Effector CD4-positive, alpha-beta T cell (primary cell): ENCODE measurements at regions not wholly inside any gene's neighbourhood (a gene's known extent, or its start where the extent isn't known, plus 50 kb on each side); places are given as distances from the start of the nearest gene placed in this dataset.

Experiments
- DNase-seq: peaks from one replicate; pipeline ENCODE4 v3.0.0-alpha.2; 2020

DNA sequence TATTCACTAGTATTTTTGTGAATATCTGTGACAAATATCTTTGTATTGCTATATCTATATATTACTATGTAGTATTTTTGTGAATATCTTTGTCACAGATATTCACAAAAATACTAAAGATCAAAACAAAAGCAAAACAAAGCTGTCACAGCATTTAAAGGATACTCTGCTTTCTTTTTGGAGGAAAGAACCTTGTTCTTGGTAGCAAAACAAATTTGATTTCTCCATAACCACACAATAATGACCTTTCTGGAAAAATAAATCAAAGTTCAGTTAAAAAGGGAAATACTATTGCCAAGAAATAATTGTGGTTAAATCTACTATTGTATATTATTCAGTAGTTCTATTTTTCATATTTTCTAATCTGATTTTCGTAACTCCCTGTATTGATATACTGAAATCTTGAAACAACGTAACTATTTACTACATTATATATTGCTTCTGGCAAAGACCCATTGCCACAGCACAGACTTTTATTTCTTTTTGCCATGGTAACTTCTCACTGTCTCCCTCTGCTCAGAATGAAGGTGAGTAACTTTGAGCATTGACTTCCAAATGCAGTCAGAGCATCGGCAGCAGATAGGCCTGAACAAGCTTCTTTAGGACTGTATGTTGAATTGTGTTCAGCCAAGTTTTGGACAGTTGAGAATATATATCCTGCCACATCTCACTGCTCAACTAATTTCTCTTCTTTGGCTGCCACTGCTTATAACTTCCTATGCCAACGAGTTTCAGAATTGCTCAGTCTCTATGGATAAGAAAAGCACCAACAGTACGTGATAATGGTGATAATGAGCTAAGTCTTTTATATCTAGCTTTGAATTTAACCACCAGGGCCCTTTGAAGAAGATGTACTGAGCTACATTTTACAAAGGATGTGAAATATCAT, 1097.2 kb upstream of the GJE1 start:
- no peak for DNase-seq

DNA sequence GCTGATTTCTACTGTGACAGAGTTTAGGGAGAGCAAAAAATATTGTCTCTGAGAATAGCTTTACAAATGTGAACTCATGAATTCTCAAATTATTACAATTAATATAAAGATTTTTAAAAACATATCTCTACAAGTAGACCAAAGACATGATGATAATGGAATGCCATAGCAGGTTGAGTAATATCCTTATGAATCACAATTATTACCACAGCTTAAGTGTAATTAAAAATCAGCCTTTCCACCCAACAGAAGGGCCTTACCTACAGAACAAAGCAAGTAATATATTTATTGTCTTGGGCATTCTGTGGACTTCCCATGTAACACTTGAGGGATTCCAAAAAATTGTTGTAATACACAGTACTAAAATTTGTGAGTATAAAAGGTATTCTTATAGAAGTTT, 1099.6 kb upstream of the GJE1 start:
- DNase-seq = no peak

DNA sequence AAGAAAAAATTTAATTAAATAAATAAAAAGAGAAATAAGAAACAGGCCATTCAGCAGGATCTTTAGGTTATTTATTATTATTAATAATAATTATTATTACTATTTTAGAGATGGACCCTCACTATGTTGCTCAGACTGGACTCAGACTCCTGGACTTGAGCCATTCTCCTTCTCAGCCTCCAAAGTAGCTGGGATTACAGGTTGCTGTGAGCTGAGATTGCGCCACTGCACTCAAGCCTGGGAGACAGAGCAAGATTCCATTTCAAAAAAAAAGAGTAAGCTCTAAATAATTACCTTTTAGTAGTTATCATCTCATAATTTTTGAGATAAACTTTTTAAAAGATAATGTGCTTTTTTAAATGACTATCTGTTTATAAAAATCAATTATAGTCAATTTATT, 1102.8 kb upstream of the GJE1 start:
- no peak for DNase-seq

DNA sequence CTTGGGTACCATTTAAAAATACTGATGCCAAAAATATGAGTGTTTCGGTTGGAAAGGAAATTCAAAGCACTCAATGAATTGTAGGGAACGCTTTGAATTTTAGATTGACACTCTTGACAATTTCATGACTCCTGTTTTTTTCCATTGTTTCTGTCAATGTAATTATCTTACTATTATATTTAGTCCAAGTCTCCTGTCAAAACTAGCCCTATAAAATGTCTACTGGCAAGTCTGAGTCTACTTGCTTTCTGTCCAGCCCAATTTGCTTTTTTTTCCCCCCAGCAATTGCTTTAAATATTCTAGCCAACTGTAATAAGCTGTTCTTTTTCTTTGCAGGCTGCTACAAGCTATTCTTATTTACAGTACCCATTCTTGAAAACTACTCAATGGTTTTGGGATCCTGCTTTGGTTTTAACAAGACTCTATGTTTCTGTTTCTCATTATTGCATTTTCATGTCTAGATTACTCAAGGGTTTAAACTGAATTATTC, 1103.9 kb upstream of the GJE1 start:
- DNase-seq = no peak

DNA sequence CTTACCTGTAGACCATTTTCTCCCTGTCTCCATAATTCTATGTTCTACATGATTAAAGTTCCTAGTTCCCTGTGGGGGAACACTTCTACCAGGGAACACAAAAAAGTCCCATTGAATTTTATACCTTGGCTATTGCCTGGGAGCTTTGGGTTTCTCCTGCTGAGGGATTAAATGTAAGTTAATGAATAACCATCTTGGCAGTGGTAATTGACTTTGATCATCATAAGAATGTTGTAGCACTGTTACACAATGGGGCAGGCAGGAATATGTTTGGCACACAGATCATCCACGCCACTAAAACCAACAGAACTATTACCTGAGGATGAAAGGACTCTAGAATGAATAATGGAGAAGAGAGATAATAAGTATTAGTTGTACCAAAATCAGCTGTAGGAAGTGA, 1106.2 kb upstream of the GJE1 start:
- no peak for DNase-seq

DNA sequence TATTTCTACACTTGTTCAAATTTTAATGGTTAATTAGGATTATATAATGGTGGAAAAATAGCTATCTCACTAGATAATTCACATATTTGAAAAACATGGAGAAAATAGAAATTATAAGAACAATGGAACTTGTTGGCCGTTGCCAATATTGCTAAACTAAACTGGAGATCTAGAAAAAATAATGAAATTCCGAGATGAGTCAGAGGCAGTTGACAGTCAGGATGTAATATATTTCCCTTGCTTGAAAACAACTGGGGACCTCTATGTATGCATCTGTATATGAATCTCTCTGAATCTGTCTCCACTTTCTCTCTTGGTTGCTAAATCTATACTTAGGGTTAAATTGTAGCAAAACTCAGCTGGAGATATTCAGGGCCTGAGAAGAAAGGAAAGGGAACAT, 1108.2 kb upstream of the GJE1 start:
- DNase-seq = no peak

DNA sequence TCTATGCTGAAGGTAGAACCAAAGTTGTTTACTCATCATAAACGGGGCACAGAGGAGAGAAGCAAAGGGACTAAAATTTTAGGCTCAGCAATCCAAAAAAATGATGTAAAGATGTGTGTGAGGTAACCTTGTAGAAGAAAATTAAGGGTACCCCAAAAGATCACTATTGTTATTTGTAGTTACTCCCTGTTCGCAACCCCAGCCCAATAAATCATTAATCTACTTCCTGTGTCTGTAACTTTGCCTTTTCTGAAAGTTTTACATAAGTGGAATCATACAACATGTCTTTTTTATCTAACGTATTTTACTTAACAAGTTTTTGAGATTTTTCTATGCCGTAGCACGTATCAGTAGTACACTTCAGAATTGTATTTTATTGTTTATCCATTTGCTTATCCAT, 1114.8 kb upstream of the GJE1 start:
- DNase-seq = no peak

DNA sequence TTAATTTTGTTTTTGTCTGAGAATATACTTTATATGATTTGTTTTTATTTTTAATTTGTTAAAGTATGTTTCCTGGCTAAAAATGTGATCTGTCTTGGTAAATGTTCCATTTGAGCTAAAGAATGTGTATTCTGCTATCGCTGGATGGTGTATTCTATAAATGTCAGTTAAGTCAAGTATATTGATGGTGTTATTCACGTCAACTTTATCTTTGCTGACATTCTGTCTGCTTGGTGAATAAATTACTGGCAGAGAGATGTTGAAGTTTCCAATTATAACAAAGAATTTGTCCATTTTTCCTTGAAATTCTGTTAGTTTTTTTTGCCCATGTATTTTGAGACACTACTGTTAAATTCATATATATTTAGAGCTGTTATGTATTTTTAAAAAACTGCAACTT, 1131.8 kb upstream of the GJE1 start:
- DNase-seq = no peak

DNA sequence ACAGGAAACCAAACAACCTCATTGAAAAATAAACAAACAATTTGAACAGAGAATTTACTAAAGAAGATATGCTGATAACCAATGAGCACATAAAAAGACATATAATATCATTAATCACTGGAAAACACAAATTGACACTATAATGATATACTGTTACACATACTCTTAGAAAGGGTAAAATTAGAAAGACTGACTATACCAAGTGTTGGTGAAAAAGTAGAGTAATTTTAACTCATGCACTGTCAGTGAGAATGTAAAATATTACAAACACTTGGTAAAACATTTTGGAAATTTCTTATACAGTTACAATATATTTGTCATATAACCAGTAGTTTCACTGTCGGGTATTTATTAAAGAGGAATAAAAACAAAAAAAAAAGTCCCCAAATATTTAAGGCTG, 1139.2 kb upstream of the GJE1 start:
- no peak for DNase-seq

DNA sequence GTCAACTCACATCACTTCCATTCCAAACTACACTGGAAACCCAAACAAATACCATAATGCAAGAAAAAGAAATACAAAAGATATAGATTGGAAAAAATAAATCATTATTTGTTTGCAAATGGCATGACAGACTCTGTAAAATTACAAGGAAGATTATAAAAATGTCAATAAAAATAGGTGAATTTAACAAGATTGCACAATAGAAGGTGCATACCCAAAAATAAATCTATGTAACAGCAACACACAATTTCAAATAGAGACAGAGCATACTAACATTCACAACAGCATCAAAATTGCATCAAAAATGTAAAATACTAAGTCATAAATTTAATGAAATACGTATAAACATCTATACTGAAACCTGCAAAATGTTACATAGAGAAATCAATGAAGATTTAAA, 1140.0 kb upstream of the GJE1 start:
- DNase-seq = no peak

DNA sequence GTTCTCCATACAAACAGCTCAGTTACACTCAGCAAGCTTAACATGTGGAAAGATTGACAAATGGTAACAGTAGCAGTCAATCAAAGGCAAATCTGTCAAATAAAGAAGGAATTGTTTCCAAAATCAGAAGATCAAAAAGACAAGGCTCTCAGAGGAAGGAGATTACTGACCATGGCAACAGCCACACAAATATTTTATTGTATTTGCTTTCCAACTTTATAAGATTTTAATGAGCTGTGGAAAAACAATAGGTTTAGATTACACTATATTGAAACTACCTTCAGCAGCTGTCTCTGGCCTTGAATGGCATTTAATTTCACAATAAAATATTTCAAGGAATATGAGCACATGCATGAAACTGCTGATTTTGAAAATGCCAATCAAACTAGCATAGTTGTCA, 1143.9 kb upstream of the GJE1 start:
- DNase-seq = no peak

DNA sequence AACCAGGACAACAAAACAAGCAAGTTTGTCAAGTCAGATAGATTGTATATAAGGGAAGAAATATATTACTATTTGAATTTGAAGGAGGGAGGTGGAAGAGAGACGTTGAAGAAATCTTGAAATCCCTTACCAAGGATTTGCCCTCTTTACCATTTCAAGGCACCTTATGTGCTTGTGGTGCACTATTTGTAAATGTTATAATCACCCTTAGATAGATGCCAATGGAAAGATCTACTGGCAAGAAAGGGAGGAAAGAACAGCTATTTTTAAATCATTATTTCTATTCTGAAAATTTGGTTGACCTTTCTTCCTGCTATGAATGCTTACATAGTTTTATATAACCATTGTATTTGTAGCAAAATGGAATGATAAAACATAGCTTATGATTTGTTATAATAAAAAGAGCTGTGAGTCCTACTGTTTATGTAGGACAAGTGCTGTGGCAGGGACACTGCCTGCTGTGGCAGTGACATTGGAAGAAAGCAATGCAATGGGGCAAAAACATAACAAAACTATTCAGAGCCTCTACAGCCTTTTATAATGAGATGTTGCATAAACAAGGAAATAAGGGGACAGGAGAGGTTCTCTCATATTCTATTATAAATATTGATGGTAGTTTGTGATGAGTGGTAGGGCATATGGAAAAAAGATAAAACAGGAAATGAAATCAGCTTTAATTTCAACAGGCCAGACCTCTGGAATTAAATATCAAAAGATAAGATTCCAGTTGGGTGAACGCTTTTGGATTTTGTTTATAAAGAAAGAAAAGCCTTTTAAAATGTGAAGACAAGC, 1145.2 kb upstream of the GJE1 start:
- no peak for DNase-seq

DNA sequence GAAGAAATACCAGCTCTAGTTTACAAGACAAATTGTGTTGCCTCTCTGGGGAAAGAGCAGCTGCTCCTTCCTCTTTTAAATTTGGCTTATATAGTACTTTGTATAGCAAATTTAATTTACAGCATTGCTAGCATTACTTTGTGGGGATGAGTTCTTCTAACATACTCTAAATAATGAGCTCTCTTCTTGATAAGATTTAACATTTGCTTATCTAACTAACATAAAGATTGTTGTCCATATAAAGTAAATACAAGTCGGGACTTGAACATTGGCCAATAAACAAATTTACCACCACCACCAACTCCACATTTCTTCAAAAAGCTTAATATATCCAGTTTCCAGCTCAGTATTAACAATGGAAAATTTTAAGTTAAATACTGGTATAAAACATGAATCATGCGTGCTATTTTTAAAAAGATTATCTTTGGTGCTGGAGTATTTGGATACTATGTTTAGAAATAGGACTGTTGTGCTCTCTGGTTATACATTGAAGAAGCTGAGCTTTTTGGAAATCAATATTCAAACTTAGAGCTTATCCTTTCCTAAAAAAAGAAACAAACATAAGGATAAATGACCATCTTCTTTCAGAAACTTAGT, 1146.9 kb upstream of the GJE1 start:
- DNase-seq = no peak

DNA sequence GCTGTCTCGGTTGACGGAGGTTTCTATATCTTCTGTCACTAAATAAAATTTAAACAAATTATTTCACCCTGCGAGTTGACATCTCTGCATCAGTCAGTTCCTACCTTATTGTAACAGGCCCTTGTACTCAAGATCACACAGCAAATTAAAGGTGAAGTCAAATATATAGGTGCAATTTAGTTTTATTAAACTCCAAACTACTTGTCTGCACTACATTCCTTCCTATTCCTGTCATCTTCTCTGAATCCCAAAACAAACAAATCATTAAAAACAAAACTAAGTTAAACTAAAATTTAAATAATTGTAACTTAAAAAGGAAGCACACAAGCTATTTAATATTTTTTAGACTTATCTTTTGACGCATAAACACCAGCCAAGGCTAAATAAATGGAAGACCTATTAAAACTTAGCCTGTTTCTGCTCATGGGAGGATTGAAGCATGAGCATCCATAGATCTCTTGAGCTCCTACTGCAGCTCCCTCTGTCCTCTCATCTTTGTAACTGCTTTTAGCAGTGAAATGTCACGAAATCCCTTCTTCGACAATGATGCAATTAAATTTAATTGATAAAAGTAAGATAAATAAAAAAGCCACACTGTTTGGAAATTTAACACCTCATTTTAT, 1152.3 kb upstream of the GJE1 start:
- DNase-seq = no peak

DNA sequence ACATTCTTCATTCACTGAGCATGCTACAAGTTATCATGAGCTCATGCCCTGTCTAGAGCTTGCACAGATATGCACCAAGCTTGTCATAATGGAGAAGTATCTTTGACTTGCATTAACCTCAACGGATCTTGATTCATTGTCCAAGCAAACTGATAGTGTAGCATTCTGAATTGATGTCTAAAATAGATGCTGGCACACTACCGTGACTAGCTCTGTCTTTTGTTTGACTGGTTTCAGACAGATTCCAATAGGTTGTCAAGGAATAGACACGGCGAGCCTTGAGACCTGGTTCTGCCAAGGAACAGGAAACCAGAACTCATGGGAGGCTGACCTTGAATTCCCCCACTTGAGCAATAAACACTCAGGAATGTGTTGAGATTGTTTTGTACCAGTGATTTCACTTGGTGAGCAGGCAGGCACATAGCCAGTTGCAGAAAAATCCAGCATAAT, 1153.1 kb upstream of the GJE1 start:
- DNase-seq = no peak

DNA sequence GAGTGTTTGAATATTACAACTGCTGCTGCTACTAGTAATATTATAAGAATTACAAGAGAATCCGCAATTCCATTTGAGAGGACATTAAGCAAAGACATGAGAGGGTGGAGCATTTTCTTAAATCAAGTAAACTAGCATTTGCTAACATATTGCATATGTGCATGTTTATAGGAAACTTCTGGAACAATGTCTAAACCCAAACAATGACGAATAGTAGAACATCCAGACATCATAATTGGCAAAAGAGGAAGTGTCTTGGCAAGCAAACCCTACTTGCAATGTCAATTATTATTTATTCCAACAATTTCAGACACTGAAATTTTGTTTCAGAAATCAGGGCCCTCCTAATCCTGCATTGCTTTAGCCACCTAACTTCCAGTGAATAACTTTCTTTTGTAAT, 1155.3 kb upstream of the GJE1 start:
- no peak for DNase-seq

DNA sequence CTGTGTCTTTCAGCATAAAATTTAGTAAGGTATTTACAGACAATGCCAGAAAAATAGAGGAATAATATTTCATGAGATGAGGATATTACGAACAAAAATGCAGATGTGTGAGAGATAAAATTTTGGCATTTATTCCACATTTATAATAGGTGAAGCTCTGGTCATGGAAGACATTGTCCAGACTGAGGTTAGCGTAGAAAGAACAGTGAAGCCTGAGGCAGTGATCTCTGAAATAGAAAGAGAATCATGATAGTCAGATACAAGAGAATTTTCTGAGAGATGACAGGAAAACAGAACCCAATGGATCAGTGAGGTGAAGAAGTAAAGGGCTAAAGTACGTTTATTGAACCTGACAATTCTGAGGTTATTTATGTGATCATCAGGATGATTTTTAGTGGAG, 1155.9 kb upstream of the GJE1 start:
- DNase-seq = no peak

DNA sequence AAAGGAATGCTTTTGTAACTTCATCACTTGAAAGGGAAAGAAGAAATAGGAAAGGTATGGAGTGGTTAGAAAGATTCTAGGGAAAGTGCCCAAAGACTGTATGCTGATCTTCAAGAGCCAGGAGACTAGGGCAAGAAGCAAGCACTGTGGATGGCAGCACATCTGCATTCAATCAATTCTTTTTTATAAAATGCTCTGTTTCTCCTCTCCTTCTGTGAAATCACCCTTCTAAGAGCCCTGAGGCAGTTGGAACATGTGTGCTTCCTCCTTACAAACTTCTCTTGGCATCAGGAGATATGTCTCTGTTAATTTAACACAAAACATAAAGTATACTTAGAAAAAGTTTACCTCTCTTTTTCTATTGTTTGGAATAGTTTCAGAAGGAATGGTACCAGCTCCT, 1162.2 kb upstream of the GJE1 start:
- DNase-seq = no peak

DNA sequence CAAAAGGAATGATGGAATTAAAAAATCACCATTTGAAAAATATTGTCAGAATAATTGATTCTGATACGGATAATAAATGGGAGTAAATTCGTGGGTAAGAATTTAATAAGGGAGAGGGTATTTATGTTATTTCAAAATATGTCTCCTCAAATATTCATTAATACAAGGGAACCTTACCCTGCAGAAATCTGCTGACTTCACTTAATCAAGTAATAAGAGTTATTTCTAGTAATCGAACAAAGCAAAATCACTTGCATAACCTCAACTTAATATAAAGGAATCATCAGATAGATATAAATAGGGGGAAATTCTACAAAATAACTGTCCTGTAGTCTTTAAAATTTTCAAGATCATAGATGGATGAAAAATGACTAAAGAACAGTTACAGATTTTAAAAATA, 1164.7 kb upstream of the GJE1 start:
- no peak for DNase-seq

DNA sequence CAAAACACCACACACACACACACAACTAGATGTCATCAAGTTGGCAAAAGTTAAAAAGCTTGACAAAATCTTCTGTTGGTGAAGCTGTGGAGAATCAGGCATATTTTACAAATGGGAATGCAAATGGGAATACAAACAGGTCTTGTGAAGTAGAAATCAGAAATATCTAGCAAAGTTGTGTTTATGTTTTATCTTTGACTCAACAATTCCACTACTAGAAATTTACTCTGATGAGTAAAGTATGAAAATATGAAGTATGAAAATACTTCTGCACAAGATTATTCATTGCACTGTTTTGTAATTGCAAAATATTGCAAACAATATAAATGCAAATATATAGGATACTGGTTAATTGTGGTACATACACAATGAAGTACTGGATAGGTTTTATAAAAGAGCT, 1166.0 kb upstream of the GJE1 start:
- no peak for DNase-seq

DNA sequence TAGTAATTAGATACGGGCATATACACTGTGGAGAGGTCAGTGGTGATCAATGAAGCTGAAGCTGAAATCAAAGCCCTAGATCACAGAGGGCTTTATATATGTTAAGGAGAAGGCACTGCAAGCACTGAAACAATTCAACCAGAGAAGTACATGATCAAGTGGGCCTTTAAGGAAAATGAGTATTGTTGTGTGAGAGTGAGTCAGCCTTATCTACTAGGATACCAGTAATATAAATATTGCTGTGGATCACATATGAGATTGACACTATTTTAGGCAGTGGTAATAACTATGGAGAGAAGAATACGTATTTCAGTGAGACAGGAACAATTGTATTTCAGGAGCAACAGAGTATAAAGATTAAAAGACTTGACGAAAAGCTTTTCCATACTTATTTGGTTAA, 1172.2 kb upstream of the GJE1 start:
- DNase-seq = no peak

DNA sequence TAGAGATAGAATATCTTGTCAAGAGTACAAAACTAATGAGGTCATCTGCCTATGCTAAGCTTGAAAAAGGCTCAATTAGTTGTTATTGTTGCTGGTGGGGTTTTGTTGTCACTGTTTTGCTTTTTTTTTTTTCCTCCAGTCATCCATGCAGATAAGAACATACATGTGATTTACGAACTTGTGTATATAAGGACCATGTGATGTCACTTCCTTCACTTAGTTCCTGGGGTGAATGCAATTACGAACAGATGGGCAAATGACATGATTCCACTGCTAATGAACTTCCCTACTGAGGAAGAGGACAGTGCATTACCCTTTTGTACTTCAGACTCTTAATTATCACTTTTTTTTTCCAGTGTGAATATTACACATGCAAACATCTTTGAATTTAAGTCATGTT, 1175.3 kb upstream of the GJE1 start:
- DNase-seq = no peak
